Parathyroid adenoma (tissue), 2 donors: ENCODE measurements at regions not wholly inside any gene's neighbourhood (a gene's known extent, or its start where the extent isn't known, plus 50 kb on each side); places are given as distances from the start of the nearest gene placed in this dataset.
"Not testable (repeated sequence)": the region's sequence is repeated elsewhere in the genome, so short reads cannot be mapped to it uniquely, and the experiment has no call there.

Source experiments
- H2AFZ ChIP-seq: fragments of 300-600 bp; sonication (generic); one replicate; pipeline ENCODE4 v1.7.0; 2017; ENCODE audit warnings: antibody characterized with exemption, mild to moderate bottlenecking
- H3K27ac ChIP-seq: fragments of 300-600 bp; sonication (generic); one replicate; pipeline ENCODE4 v1.7.0; 2017
- H3K27me3 ChIP-seq: fragments of 300-600 bp; sonication (generic); one replicate; pipeline ENCODE4 v1.7.0; 2017; ENCODE audit warnings: low read length; ENCODE audit not compliant: control insufficient read depth, insufficient read depth
- H3K36me3 ChIP-seq: fragments of 300-600 bp; sonication (generic); one replicate; pipeline ENCODE4 v1.7.0; 2017; ENCODE audit warnings: low read length; ENCODE audit not compliant: control insufficient read depth, insufficient read depth
- H3K4me1 ChIP-seq: fragments of 300-600 bp; sonication (generic); one replicate; pipeline ENCODE4 v1.7.0; 2017; ENCODE audit warnings: control low read depth
- H3K4me2 ChIP-seq: fragments of 300-600 bp; sonication (generic); one replicate; pipeline ENCODE4 v1.7.0; 2017; ENCODE audit warnings: low read length
- H3K4me3 ChIP-seq: fragments of 300-600 bp; sonication (generic); one replicate; pipeline ENCODE4 v1.7.0; 2017; ENCODE audit warnings: low read depth, low read length
- H3K79me2 ChIP-seq: fragments of 300-600 bp; sonication (generic); one replicate; pipeline ENCODE4 v1.7.0; 2017; ENCODE audit warnings: control low read depth
- H3K9ac ChIP-seq: fragments of 300-600 bp; sonication (generic); one replicate; pipeline ENCODE4 v1.7.0; 2017; ENCODE audit warnings: mild to moderate bottlenecking
- H3K9me3 ChIP-seq: fragments of 300-600 bp; sonication (generic); one replicate; pipeline ENCODE4 v1.7.0; 2017; ENCODE audit warnings: low read length; ENCODE audit not compliant: control insufficient read depth
- CTCF ChIP-seq: fragments of 300-600 bp; sonication (generic); IDR thresholded peaks from one replicate; pipeline ENCODE4 v1.7.0; 2017; ENCODE audit warnings: antibody characterized with exemption, mild to moderate bottlenecking
- donor health status: primary hyperparathyroidism.

- no peaks in the 10 kb centered on the region for H3K4me1 ChIP-seq
- H3K4me3 ChIP-seq: no peak overlapping the region
- no peaks in the 10 kb centered on the region for H3K79me2 ChIP-seq
- H3K27ac ChIP-seq: no peak overlapping the region
- no peak overlapping the region for H3K9ac ChIP-seq
- no peaks in the 10 kb centered on the region for H3K27me3 ChIP-seq
- H3K4me2 ChIP-seq: no peak overlapping the region
- no peak for TF ChIP-seq CTCF
- no peaks in the 10 kb centered on the region for H3K36me3 ChIP-seq
- no peaks in the 10 kb centered on the region for H3K9me3 ChIP-seq
- no peak overlapping the region for H2AFZ ChIP-seq
These were observed 487.0 kb downstream of the CD109 start for GRCh38 chr6:74182992-74183391.

GRCh38 chr6:74181471-74181870 lies 485.5 kb downstream of the CD109 start:
- H3K4me2 ChIP-seq: no peak overlapping the region
- no peaks in the 10 kb centered on the region for H3K4me1 ChIP-seq
- TF ChIP-seq CTCF: no peak
- no peaks in the 10 kb centered on the region for H3K27me3 ChIP-seq
- H3K79me2 ChIP-seq: no peaks in the 10 kb centered on the region
- H3K4me3 ChIP-seq: no peak overlapping the region
- H3K27ac ChIP-seq: no peak overlapping the region
- H3K9ac ChIP-seq: no peak overlapping the region
- no peak overlapping the region for H2AFZ ChIP-seq
- H3K36me3 ChIP-seq: no peaks in the 10 kb centered on the region
- H3K9me3 ChIP-seq: no peaks in the 10 kb centered on the region

GRCh38 chr6:74177506-74177905 lies 481.5 kb downstream of the CD109 start:
- no peaks in the 10 kb centered on the region for H3K36me3 ChIP-seq
- H3K9me3 ChIP-seq: no peaks in the 10 kb centered on the region
- H3K4me3 ChIP-seq: no peak overlapping the region
- no peaks in the 10 kb centered on the region for H3K4me1 ChIP-seq
- H2AFZ ChIP-seq: no peak overlapping the region
- no peak overlapping the region for H3K9ac ChIP-seq
- no peak overlapping the region for H3K27ac ChIP-seq
- H3K4me2 ChIP-seq: no peak overlapping the region
- TF ChIP-seq CTCF: no peak
- H3K27me3 ChIP-seq: no peaks in the 10 kb centered on the region
- no peaks in the 10 kb centered on the region for H3K79me2 ChIP-seq

- H3K4me3 ChIP-seq, H3K9ac ChIP-seq, H3K36me3 ChIP-seq, H3K4me2 ChIP-seq, H3K27me3 ChIP-seq, H3K9me3 ChIP-seq, H3K79me2 ChIP-seq, H3K27ac ChIP-seq, H2AFZ ChIP-seq, H3K4me1 ChIP-seq: not testable (repeated sequence)
These were observed 474.5 kb downstream of the CD109 start for GRCh38 chr6:74170550-74170949.

GRCh38 chr6:74170118-74170517 lies 474.1 kb downstream of the CD109 start:
- no peak overlapping the region for H2AFZ ChIP-seq
- no peak overlapping the region for H3K4me3 ChIP-seq
- no peaks in the 10 kb centered on the region for H3K79me2 ChIP-seq
- no peaks in the 10 kb centered on the region for H3K4me1 ChIP-seq
- no peak for TF ChIP-seq CTCF
- no peaks in the 10 kb centered on the region for H3K36me3 ChIP-seq
- H3K4me2 ChIP-seq: no peak overlapping the region
- H3K27ac ChIP-seq: no peak overlapping the region
- H3K27me3 ChIP-seq: no peaks in the 10 kb centered on the region
- H3K9ac ChIP-seq: no peak overlapping the region
- no peaks in the 10 kb centered on the region for H3K9me3 ChIP-seq
